Breast epithelium (tissue), 4 donors: ENCODE measurements at regions not wholly inside any gene's neighbourhood (a gene's known extent, or its start where the extent isn't known, plus 50 kb on each side); places are given as distances from the start of the nearest gene placed in this dataset.

Experiments used
- DNase-seq, 2 donors: peaks; one replicate each; pipeline ENCODE4 v3.0.0-alpha.2; 2019; ENCODE audit warnings: low spot score in 2 of 2
- H3K27ac ChIP-seq, 2 donors: fragments of 200-600 bp; sonication (generic) in 1 of 2; one replicate each; pipeline ENCODE4 v1.5.1; 2016 to 2019; ENCODE audit warnings: mild to moderate bottlenecking in 1 of 2
- H3K27me3 ChIP-seq, 2 donors: fragments of 200-600 bp; sonication (generic) in 1 of 2; one replicate each; pipeline versions ENCODE4 v1.5.1 to v1.6.0; 2017 to 2019; ENCODE audit warnings: control low read depth in 1 of 2, mild to moderate bottlenecking in 1 of 2
- H3K36me3 ChIP-seq: fragments of 200-600 bp; one replicate; pipeline ENCODE4 v1.5.1; 2019
- H3K4me1 ChIP-seq, 2 donors: fragments of 200-600 bp; sonication (generic); one replicate each; pipeline ENCODE4 v1.5.1; 2016 to 2019; ENCODE audit warnings: control low read depth in 1 of 2
- H3K4me3 ChIP-seq, 3 donors: fragments of 200-600 bp; sonication (generic); 1 replicate in 2 of 3; 2 replicates in 1 of 3; pipeline ENCODE4 v1.5.1; 2016 to 2019; ENCODE audit warnings: mild to moderate bottlenecking in 3 of 3, moderate library complexity in 2 of 3
- H3K9me3 ChIP-seq, 2 donors: fragments of 200-600 bp; sonication (generic) in 1 of 2; one replicate each; pipeline ENCODE4 v1.5.1; 2016 to 2019; ENCODE audit warnings: control low read depth in 1 of 2
- POLR2A ChIP-seq: fragments of 450-650 bp; IDR thresholded peaks from one replicate; pipeline ENCODE4 v1.6.1; 2016; ENCODE audit warnings: antibody characterized with exemption, mild to moderate bottlenecking, moderate library complexity
- POLR2AphosphoS5 ChIP-seq, 3 donors: sonication (generic); formaldehyde crosslinking; IDR thresholded peaks; one replicate each; pipeline ENCODE4 v1.6.1; 2017; ENCODE audit warnings: antibody characterized with exemption in 3 of 3
- intact Hi-C: fragments of 100-400 bp; cut with DNase I; formaldehyde crosslinking; loops from one replicate; pipeline ENCODE4 v1.15.1; 2023; ENCODE audit warnings: low total_unique reads
- TF ChIP-seq, protein P1 (sequence below), 3 donors: fragments of 450-650 bp; IDR thresholded peaks; one replicate each; pipeline ENCODE4 v1.5.1; 2016 to 2017; ENCODE audit warnings: antibody characterized with exemption in 3 of 3, mild to moderate bottlenecking in 3 of 3, moderate library complexity in 3 of 3

DNA sequence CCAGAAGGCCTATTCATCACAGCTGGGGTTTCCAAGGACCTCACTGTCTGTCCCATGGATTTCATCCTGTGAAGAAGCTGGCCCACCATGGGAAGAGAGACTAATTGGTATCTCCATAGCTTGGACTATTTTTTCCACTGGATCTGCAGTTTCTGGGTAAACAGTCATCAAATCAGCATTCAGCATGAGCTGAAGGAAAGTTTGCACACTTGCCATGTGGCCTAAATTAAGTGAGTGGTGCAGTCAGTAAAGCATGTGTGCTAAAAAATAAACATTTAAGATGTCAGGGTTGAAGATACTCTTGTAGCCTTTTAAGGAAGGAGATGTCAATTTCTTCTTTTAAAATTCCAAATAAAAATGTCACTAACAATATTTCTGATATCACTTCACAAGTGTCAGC, 381.1 kb upstream of the ZMIZ1 start:
- no peaks in the 10 kb centered on the region for H3K27me3 ChIP-seq
- intact Hi-C loops: no loop called here
- H3K36me3 ChIP-seq: no peaks in the 10 kb centered on the region
- TF ChIP-seq POLR2A (no peak), POLR2AphosphoS5 (IDR thresholded peaks at IDR 0.05) (no peak)
- TF ChIP-seq, protein P1, sequence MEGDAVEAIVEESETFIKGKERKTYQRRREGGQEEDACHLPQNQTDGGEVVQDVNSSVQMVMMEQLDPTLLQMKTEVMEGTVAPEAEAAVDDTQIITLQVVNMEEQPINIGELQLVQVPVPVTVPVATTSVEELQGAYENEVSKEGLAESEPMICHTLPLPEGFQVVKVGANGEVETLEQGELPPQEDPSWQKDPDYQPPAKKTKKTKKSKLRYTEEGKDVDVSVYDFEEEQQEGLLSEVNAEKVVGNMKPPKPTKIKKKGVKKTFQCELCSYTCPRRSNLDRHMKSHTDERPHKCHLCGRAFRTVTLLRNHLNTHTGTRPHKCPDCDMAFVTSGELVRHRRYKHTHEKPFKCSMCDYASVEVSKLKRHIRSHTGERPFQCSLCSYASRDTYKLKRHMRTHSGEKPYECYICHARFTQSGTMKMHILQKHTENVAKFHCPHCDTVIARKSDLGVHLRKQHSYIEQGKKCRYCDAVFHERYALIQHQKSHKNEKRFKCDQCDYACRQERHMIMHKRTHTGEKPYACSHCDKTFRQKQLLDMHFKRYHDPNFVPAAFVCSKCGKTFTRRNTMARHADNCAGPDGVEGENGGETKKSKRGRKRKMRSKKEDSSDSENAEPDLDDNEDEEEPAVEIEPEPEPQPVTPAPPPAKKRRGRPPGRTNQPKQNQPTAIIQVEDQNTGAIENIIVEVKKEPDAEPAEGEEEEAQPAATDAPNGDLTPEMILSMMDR (IDR thresholded peaks at IDR 0.05): no peak
- H3K4me1 ChIP-seq: peaks cover 0 to 3% of the 10 kb centered on the region in 2 donors
- H3K27ac ChIP-seq: no peak overlapping the region
- DNase-seq: no peak
- no peak overlapping the region for H3K4me3 ChIP-seq
- H3K9me3 ChIP-seq: no peaks in the 10 kb centered on the region

DNA sequence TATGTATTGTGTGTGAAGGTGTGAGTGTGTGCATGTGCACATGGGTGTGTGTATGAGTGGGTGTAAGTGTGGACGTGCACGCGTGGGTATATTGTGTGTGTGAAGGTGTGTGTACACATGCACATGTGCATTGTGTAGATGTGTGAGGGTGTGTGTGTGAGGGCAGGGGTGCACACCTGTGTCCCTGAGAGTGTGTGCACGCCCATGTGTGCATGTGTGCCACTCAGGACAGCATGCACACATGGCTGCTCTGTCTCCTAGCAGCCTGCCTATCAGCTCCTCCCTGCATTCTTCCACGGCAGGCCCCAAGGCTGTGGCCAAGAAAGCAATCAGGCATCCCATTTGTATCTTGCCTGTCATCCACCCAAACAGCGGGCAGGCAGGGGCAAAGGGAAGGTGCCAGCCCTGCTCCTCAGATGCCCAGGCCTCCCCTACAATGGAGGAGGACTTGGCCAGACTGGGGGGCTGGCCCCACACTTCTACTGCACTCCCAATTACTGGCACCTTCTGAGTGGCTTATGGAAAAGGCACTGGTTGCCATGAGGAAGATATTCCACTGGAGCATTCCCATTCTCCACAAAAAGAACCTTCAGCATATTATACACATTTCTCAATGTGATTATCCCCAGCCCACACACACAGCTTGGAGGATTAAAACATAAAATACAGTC, 380.4 kb upstream of the ZMIZ1 start:
- H3K27ac ChIP-seq: no peak overlapping the region
- DNase-seq: no peak
- intact Hi-C loops: no loop called here
- H3K36me3 ChIP-seq: no peaks in the 10 kb centered on the region
- no peak overlapping the region for H3K4me3 ChIP-seq
- TF ChIP-seq, protein P1 (IDR thresholded peaks at IDR 0.05): no peak
- no peak for TF ChIP-seq POLR2A
- no peak for TF ChIP-seq POLR2AphosphoS5 (IDR thresholded peaks at IDR 0.05)
- no peaks in the 10 kb centered on the region for H3K27me3 ChIP-seq
- H3K9me3 ChIP-seq: no peaks in the 10 kb centered on the region
- peaks cover 0 to 3% of the 10 kb centered on the region in 2 donors for H3K4me1 ChIP-seq

DNA sequence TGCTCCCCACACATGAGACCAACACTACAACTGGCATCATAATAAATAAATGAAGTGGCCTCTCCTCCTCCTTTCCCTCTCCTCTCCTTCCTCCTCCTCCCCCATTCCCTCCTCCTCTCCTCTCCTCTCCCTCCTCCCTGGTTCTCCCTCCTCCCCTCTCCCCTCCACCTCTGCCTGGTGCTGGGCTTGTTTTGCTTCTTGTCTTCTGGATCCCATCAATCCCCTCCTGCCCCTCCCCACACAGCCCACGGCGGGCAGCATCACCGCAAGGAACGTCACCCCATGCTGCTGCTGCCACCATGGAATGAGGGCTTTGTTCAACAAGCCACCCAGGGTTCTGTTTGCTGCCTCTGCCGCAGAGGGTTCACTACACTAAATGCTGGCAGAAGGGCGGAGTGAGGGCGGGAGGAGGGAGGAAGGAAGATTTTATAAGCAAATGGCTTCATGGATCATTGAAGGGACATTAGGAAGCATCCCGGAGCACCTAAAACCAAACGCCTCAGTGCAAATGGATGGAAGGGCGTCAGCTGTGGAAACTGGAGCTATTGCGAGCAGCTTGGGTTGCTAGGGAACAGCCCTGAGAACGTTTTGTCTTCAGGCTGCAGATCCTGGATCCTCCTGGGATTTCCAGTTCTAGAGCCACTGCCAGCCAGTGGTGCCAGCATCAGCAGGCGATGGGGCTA, 379.7 kb upstream of the ZMIZ1 start:
- Histone ChIP-seq H3K4me1 (peaks cover 0 to 3% of the 10 kb centered on the region in 2 donors), H3K27ac (no peak overlapping the region)
- DNase-seq: no peak

DNA sequence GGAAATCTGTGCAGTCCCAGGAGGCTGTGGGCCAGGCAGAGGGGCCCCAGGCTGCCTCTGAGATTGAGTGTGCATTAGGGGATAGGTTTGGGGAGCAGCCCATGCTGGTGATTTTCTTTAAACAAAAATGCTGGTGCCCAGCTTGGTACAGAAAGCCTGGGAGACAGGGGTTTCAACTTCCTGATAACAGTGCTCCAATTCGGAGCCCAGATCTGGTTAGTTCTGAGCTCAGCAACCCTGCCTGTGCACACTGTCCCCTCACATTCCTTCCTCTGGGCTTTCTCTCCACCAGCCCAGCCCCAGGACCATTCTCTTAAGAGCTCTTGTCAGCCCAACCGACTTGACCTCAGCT, 379.2 kb upstream of the ZMIZ1 start:
- Histone ChIP-seq H3K27me3 (no peaks in the 10 kb centered on the region), H3K4me1 (peaks cover 0 to 3% of the 10 kb centered on the region in 2 donors), H3K9me3 (no peaks in the 10 kb centered on the region), H3K27ac (no peak overlapping the region), H3K36me3 (no peaks in the 10 kb centered on the region), H3K4me3 (no peak overlapping the region)
- intact Hi-C loops: no loop called here
- TF ChIP-seq, protein P1 (IDR thresholded peaks at IDR 0.05): no peak
- no peak for TF ChIP-seq POLR2A
- TF ChIP-seq POLR2AphosphoS5 (IDR thresholded peaks at IDR 0.05): no peak
- no peak for DNase-seq

More for the DNA sequence above, 379.7 kb upstream of the ZMIZ1 start:
- TF ChIP-seq POLR2AphosphoS5 (IDR thresholded peaks at IDR 0.05) (no peak), POLR2A (no peak)
- TF ChIP-seq, protein P1 (IDR thresholded peaks at IDR 0.05): no peak
- intact Hi-C loops: no loop called here
- Histone ChIP-seq H3K4me3 (no peak overlapping the region), H3K27me3 (no peaks in the 10 kb centered on the region), H3K9me3 (no peaks in the 10 kb centered on the region), H3K36me3 (no peaks in the 10 kb centered on the region)

DNA sequence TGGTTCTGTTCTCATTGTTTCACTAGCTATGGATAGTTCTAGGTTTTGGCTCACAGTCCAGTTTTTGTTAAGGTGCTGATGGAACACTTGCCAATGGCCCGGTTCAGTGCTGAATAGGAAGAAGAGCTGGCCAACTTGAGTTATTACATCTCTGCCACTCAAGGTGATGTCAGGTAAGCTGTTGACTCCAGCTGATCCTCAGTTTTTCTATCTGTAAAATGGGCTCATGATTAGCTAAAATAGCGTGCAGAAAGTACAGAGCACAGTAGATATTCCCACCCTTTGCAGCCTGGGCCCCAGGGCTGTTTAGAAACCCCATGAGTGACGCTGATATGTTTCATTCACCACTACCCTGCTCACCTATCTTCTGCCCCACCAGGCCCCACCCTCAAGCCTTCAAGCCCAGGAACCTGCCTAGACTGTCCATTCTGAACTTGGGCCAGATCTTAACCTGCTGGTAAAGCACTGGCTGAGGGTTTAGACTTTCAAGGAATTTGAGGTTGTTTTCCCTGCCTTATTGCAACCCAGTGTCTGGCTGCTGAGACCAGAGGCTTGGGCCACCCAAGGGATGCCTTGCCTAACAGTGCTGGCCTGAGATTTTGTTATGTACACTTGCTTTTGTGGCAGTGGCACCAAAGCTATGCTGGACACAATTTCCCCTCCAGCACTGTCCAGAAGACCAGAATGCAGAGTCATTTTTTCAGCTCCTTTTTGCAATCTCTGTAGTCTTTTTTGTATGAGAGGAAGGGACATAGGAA, 378.2 kb upstream of the ZMIZ1 start:
- H3K9me3 ChIP-seq: no peaks in the 10 kb centered on the region
- H3K27me3 ChIP-seq: no peaks in the 10 kb centered on the region
- TF ChIP-seq POLR2A (no peak), POLR2AphosphoS5 (IDR thresholded peaks at IDR 0.05) (no peak)
- TF ChIP-seq, protein P1 (IDR thresholded peaks at IDR 0.05): no peak
- intact Hi-C loops: no loop called here
- H3K4me3 ChIP-seq: no peak overlapping the region
- DNase-seq: no peak
- H3K36me3 ChIP-seq: no peaks in the 10 kb centered on the region
- peaks cover 0 to 3% of the 10 kb centered on the region in 2 donors for H3K4me1 ChIP-seq
- H3K27ac ChIP-seq: no peak overlapping the region
